ENCODE measurements at regions not wholly inside any gene's neighbourhood (a gene's known extent, or its start where the extent isn't known, plus 50 kb on each side); places are given as distances from the start of the nearest gene placed in this dataset.

DNA sequence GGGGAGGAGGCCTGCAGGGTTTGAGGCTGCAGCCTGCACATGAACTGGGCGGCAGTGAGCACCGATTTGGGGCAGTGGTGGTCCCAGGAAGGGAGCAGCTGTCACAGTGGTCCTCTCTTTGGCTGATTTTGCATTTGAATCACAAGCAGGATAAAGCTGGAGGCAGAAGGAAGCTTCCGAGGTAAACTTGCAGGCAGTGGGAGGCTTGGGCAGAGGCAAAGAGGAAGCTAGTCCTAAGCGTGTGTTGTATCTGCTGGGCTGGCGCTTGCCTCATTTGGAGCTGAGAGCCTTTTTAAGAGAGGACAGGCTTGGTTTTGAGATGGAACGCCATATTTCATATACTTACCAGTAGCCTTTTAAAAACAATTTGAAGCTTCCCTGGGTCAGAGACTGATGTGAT lies 177.2 kb upstream of the PODXL start:
- ATAC-seq, result no peak
- H3K36me3 Mint-ChIP-seq, result peaks cover 2 to 5% of the 10 kb centered on the region in 2 donors
- H3K27ac Mint-ChIP-seq, result no peak overlapping the region
- peaks cover 9 to 10% of the 10 kb centered on the region in 2 donors for H3K9me3 Mint-ChIP-seq
- no peak for DNase-seq (ENCODE audit: low spot score in 2 of 2)

- DNase-seq (ENCODE audit: low spot score in 2 of 2), result no peak
- peaks cover 10 to 12% of the 10 kb centered on the region in 2 donors for H3K9me3 Mint-ChIP-seq
- peaks cover 6% of the 10 kb centered on the region in 2 donors for H3K36me3 Mint-ChIP-seq
- H3K27ac Mint-ChIP-seq, result no peak overlapping the region
- ATAC-seq, result no peak
These were observed 170.8 kb upstream of the PODXL start for GRCh38 chr7:131727189-131727588.

DNA sequence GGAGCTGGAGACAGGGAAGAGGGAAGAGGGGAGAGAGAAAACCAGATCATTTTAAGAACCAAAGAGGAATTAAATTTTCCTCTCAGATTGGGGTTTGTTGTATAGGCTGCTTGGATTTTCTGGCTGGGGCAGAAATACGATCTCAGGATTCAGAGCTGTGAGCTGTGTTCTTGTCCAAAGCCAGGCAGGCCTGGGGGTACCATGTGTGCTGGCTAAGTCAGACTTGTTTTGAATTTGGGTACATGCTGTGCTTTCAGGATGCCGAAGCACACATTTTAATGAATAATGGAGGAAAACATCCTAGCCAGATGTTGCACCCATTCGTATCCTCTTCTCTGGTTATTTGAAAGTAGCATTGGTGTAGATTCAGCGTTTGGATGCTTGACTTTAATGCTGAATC lies 170.3 kb upstream of the PODXL start:
- ATAC-seq (no peak), DNase-seq (ENCODE audit: low spot score in 2 of 2) (no peak)
- H3K36me3 Mint-ChIP-seq, result peaks cover 6% of the 10 kb centered on the region in 2 donors
- peaks cover 5 to 9% of the 10 kb centered on the region in 2 donors for H3K9me3 Mint-ChIP-seq
- no peak overlapping the region for H3K27ac Mint-ChIP-seq

DNA sequence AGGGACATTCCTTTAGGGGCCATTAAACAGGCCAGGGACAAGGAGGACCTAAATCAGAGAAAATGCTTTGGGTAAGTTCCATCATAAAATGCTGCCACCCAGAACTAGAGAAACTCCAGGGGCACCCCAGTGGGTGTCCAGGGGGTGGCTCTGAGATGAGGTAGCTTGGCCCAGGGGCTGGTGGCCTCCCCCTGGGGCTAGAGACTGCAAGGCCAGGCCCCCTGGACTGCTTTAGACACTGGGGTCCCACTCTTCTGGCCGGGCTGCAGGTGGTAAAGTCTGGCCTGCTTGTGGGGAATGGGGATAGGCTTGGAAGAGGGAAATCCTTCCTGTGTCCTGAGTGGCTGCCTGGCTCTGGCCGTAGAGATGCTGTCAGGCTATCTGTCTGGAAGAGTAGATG lies 169.6 kb upstream of the PODXL start:
- no peak for DNase-seq (ENCODE audit: low spot score in 2 of 2)
- Mint-ChIP-seq H3K9me3 (peaks cover 5 to 9% of the 10 kb centered on the region in 2 donors), H3K27ac (no peak overlapping the region), H3K36me3 (peaks cover 6% of the 10 kb centered on the region in 2 donors)
- no peak for ATAC-seq

DNA sequence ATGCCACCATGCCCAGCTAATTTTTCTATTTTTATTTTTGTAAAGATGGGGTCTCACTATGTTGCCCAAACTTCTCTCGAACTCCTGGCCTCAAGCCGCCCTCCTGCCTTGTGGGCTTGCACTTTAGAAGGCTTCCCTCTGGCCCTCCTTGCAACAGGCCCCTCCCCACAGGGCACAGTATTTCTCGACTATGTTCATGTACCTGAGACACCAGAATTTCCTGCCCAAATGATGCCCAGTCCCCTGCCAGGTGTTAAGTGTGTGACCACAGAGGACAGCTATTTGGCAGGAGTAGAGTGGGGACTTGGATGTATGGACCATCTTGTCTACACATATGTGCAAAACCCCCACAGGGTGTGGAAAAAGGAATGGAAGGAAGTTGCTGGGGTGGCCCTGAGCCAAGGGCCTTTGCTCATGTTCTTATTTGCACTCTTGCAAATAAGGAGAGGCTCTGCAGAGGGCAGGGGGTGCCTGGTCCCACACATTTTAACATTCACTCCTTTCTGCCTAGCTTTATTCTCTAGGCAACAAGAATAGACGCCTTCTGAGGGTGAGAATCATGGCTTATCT lies 168.4 kb upstream of the PODXL start:
- H3K27ac Mint-ChIP-seq, result no peak overlapping the region
- peaks cover 6% of the 10 kb centered on the region in 2 donors for H3K36me3 Mint-ChIP-seq
- ATAC-seq (no peak), DNase-seq (ENCODE audit: low spot score in 2 of 2) (no peak)
- H3K9me3 Mint-ChIP-seq, result peaks cover 5 to 9% of the 10 kb centered on the region in 2 donors

DNA sequence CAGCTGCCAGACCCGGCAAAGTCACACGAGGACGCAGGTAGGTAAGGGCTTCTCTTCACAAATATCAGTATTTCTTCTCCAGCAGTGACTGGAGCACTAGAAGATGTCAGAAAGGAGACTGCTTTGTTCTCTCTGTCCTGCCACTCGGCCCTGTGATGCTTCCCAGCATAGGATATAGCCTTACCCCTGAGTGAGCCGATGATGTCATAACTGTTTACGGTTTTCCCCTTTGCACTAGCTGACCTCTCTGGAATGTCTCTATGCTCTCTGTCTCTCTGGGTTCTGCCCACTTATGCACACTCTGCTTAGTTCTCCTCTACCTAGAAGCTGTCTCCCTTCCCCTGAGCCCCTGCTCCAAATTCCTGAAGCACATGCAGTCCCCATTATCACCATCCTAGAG lies 167.5 kb upstream of the PODXL start:
- Mint-ChIP-seq H3K9me3 (peaks cover 4 to 8% of the 10 kb centered on the region in 2 donors), H3K36me3 (peaks cover 4 to 6% of the 10 kb centered on the region in 2 donors), H3K27ac (no peak overlapping the region)
- DNase-seq (ENCODE audit: low spot score in 2 of 2) (no peak), ATAC-seq (no peak)

- no peaks in the 10 kb centered on the region for H3K9me3 Mint-ChIP-seq
- H3K36me3 Mint-ChIP-seq, result no peaks in the 10 kb centered on the region
- ATAC-seq, result no peak
- no peak for DNase-seq (ENCODE audit: low spot score in 2 of 2)
- no peak overlapping the region for H3K27ac Mint-ChIP-seq
These were observed 165.9 kb upstream of the PODXL start for GRCh38 chr7:131722371-131722770.

DNA sequence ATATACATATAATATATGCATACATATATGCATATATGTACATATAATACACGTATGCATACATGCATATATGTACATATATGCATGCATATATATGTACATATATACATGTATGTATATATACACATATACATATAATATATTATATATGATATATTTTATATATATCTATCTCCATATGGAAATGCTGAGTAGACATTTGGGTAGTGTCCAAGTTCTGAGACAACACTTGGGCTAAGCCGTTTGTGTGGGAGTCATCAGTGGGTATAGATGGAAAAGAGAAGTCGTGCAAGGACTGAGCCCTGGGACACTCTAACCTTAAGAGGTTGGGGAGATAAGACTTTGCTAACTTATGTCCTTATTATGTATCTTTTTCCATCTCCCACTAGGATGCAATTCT lies 165.2 kb upstream of the PODXL start:
- Mint-ChIP-seq H3K9me3 (no peaks in the 10 kb centered on the region), H3K27ac (no peak overlapping the region), H3K36me3 (no peaks in the 10 kb centered on the region)
- ATAC-seq (no peak), DNase-seq (ENCODE audit: low spot score in 2 of 2) (no peak)

DNA sequence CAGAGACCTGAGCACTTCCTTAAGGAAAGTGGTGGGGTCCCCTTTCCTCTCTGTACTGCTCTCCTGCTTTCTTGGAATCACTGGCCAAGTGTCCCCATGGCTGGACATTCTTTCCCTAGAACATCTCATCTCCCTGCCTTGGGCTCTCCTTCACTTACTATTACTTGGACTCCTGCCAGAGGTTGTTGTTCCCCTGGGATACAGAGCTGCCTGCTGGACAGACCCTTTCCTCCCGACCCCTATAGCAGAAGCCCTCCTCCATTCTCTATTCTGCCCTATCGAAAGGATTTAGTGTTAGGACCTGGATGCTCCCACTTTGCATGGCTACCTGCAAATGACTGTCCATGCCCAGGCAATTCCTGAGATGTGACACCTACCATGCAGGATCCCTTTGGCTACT lies 164.3 kb upstream of the PODXL start:
- no peak for DNase-seq (ENCODE audit: low spot score in 2 of 2)
- no peak overlapping the region for H3K27ac Mint-ChIP-seq
- no peaks in the 10 kb centered on the region for H3K36me3 Mint-ChIP-seq
- H3K9me3 Mint-ChIP-seq, result no peaks in the 10 kb centered on the region
- ATAC-seq, result no peak

DNA sequence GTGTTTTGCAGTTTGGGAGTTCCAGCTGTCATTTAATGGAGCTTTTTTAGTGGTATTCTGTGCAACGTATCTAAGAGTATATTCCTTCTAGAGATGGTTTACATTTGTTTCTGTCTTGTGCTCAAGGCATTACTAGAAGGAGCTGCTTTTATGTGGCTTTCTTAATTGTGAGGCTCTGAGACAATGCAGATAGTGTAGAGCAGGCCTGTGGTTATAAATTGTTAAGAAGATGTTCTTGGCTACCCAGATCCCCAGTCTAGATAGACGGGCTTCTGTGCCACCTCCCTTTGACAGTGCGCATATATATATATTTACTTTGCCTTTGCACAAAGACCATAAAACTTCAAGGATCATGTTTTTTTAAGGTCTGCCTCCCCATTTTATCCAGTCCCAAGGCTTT lies 160.8 kb upstream of the PODXL start:
- no peak overlapping the region for H3K27ac Mint-ChIP-seq
- H3K9me3 Mint-ChIP-seq, result no peaks in the 10 kb centered on the region
- H3K36me3 Mint-ChIP-seq, result no peaks in the 10 kb centered on the region
- no peak for ATAC-seq
- no peak for DNase-seq (ENCODE audit: low spot score in 2 of 2)

DNA sequence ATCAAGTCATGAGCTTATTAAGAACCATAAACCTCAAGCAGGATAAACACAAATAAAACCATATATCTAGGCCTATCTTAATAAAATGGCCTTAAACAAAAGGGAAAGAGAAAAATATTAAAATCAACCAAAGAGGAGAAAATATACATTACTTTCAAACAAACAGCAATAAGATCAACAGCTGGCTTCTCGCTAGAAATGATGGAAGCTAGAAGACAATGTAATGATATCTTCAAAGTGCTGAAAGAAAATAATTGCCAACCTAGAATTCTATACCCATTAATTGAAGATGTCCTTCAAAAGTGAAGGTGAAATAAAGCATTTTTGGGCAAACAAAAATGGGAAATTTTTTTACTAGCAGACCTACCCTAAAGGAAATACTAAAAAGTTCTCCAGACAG lies 142.9 kb upstream of the PODXL start:
- no peak for DNase-seq (ENCODE audit: low spot score in 2 of 2)
- ATAC-seq, result no peak

DNA sequence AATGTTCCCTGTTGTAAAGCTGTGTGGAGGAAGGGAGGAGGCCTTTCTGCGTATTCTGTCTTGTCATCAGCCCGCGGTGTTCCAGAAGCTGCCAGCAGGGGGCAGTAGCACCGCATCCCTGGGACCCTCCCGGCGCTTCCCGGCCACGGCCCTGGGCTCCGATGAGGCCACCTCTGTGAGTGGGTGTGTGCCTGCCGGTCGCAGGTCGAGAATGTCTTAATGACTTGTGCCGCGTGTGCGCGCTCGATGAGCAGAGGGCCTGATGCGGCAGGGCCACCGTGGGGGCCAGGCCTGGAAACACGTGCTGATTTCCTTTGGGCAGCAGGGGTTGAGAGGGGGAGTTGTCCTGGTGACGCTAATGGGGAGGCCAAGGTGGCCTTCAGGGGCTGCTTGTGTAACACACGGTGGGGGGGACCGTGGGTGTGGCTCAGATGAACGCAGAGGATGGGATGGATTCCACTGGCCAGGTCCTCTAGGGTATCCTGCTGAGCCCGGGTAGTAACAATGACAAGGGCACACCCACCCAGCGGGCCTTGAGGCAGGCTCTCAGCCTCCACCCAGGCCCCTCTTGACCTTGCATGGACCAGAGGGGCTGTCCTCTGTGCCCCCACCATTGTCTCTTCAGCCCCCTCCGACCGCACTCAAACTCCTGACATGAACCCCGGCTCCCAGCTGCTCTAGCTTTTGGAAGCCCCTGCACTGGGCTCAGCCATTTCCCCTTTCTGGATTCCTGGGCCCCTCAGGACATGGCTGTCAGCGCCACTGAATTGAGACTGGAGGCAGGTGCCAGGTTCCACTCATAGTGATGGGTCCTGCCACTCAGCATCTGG lies 135.9 kb upstream of the PODXL start:
- Mint-ChIP-seq H3K9me3 (no peaks in the 10 kb centered on the region), H3K27ac (no peak overlapping the region)
- ATAC-seq, result peak; percentile 57 to 80

More for the DNA sequence above, 142.9 kb upstream of the PODXL start:
- peaks cover 5 to 10% of the 10 kb centered on the region in 2 donors for H3K9me3 Mint-ChIP-seq
- H3K27ac Mint-ChIP-seq, result no peak overlapping the region
- H3K36me3 Mint-ChIP-seq, result no peaks in the 10 kb centered on the region

GRCh38 chr7:131691454-131692130 lies 135.2 kb upstream of the PODXL start:
- Mint-ChIP-seq H3K36me3 (no peaks in the 10 kb centered on the region), H3K9me3 (no peaks in the 10 kb centered on the region), H3K27ac (no peak overlapping the region)
- ATAC-seq (peak in 1 of 2 donors; percentile 45), DNase-seq (ENCODE audit: low spot score in 2 of 2) (no peak)

More for the DNA sequence above, 135.9 kb upstream of the PODXL start:
- peak; percentile 62 to 74 for DNase-seq (ENCODE audit: low spot score in 2 of 2)
- H3K36me3 Mint-ChIP-seq, result no peaks in the 10 kb centered on the region

DNA sequence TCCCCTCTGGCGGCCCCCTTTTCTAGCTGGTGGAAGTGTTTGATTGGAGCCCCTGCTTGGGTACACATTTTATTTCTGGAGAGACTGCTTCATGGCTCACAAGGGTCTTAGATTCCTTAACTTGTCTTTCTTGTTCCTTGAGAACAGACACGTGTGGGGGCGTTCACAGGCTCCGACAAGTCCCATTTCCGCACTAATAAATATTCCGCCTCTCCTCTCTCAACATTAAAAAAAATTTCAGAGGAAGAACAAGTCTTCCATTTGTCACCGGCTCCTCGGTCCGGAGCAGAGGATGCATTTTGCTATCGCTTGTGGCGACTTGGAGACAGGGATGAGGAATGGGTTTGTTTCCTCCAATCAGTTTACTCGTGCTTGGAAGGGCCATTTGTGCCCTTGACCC lies 134.0 kb upstream of the PODXL start:
- no peak for ATAC-seq
- no peaks in the 10 kb centered on the region for H3K36me3 Mint-ChIP-seq

DNA sequence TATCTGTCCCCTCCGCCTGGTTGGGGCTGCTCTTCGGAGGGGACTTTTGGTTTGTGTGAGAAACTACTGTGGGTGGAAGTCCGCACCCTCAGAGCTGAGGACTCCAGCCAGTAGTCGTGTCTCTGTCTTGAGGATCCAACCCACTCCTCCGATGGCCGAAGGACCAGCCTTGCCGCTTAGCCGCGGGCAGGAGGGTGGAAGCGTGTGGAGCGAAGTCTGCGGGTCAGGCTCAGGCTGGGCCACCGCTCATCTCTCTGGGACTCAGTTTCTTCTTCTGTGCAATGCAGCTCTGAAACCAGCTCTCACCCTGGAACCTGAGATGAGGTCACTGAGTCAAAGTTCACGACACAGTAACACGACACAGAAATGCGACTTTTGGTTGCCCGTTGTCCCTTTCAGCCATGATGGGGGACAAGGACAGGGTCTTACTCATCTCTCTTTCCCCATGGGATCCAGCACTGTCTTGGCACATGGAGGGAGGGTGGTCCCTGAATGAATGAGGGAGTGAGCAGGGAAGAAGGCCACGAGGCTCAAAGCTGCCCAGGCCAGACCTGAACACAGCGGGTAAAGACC lies 133.3 kb upstream of the PODXL start:
- ATAC-seq (no peak), DNase-seq (ENCODE audit: low spot score in 2 of 2) (no peak)
- Mint-ChIP-seq H3K36me3 (no peaks in the 10 kb centered on the region), H3K9me3 (no peaks in the 10 kb centered on the region), H3K27ac (no peak overlapping the region)

More for the DNA sequence above, 134.0 kb upstream of the PODXL start:
- no peak overlapping the region for H3K27ac Mint-ChIP-seq
- DNase-seq (ENCODE audit: low spot score in 2 of 2), result no peak
- no peaks in the 10 kb centered on the region for H3K9me3 Mint-ChIP-seq

- H3K27ac Mint-ChIP-seq, result no peak overlapping the region
- peak in 1 of 2 donors; percentile 69 for DNase-seq (ENCODE audit: low spot score in 2 of 2)
- ATAC-seq, result peak; percentile 46 to 67
- no peaks in the 10 kb centered on the region for H3K36me3 Mint-ChIP-seq
- no peaks in the 10 kb centered on the region for H3K9me3 Mint-ChIP-seq
These were observed 132.6 kb upstream of the PODXL start for GRCh38 chr7:131688738-131689661.

All from activated naive CD4-positive, alpha-beta T cell treated with anti-CD3 and anti-CD28 coated beads, Interleukin-2, amount 50 U/mL, for 72 hours (primary cell).